ENCODE measurements at regions not wholly inside any gene's neighbourhood (a gene's known extent, or its start where the extent isn't known, plus 50 kb on each side); places are given as distances from the start of the nearest gene placed in this dataset.

DNA sequence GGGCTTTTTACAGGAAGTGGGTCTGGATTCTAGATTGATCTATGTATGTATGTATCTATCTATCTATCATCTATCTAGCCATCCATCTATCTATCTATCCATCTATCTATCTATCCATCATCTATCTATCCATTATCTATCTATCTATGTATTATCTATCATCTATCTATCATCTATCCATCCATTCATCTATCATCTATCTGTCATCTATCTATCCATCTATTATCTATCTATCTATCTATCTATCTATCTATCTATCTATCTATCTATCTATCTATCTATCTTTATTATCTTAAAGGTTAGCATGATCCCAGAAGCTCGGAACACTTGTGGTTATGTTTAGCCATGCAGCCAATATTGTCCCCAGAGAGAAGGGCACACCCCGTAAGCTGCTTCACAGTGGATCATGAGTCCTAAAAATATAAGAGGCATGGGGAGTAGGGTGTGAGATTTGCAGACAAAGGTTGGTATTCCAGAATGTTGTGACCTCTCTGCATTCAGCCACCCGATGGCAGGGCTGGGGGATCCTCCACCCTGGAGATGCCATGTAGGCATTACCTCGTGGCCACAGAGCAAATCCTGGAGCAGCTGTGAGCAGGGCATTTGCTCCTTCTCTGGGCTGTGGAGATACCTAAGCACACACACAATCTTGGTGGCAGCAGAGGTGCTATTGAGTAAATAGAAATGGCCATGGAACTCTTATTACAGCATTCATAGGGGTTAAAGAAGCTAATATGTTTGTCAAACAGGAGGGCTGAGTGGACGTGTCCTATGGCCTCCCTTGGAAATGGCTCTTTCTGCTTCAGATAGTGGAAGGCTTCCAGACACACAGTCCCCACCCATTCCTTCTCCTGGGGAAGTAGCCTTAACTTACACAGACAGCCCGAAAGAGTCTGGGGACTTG lies 310.0 kb upstream of the TSHZ3 start:
- DNase-seq (ENCODE audit: low spot score), result no peak

DNA sequence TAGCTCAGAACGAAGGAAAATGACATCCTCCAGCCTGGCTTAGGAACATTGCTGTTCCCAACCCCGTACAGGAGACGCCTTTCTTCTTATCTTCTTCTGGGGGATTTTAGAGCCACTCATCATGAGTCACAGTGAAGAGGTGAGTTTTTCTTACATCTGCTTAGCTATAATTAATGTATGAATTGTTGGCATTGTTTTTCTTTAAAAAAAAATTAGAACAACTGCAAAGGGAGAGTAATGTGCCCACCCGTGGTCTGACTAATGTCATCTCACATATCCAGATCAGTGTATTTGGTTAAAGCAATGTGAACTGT lies 310.6 kb upstream of the TSHZ3 start:
- no peak for DNase-seq (ENCODE audit: low spot score)

DNA sequence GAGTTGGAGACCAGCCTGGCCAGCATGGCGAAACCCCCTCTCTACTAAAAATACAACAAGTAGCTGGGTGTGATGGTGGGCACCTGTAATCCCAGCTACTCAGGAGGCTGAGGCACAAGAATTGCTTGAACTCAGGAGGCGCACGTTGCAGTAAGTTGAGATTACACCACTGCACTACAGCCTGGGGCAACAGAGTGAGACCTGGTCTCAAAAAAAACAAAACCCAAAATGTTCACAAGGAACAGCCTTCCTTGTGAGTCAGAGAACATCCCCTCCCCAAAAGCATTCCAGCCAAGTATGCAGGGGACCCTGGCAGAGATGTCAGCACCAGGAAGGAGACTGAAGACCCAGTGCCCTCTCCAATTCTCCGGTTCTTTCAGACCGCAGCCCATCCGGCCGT lies 314.9 kb upstream of the TSHZ3 start:
- no peak for DNase-seq (ENCODE audit: low spot score)

DNA sequence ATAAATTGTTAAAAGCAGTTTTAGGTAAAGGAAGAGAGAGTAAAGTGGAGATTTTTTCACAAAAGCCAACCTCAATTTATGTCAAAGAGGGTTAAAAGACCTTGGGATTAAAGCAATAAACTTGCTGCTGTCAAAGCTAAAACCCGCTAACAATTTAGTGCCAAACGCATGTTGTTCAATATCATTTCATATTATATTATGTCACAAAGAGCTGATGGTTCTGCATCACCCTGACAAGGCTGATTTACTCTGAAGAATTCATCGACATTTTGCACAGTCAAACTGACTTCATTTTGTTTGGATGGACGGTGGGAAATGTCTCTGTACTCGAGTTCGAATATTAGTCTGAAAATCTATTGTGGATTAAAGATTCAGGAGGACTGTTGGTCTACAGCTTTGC lies 315.8 kb upstream of the TSHZ3 start:
- no peak for DNase-seq (ENCODE audit: low spot score)

DNA sequence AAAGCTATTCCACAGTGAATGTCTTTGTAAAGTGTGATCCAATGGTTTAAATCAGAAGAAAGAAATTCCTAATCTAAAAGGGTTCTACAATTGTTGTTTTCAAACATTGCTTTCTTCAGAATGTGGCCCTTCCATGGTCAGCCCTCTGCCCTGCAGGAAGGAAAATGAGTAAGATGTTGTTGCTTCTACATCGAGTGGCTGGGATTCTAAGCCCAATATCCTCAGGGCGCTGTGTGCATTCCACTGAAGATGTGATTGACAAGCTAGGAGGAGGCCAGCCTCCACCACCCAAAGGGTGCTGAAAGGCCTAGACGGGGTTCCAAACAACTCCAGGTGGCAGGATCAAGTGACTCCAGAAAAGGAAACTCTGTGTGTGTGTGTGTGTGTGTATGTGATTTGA lies 316.9 kb upstream of the TSHZ3 start:
- DNase-seq (ENCODE audit: low spot score), result no peak

DNA sequence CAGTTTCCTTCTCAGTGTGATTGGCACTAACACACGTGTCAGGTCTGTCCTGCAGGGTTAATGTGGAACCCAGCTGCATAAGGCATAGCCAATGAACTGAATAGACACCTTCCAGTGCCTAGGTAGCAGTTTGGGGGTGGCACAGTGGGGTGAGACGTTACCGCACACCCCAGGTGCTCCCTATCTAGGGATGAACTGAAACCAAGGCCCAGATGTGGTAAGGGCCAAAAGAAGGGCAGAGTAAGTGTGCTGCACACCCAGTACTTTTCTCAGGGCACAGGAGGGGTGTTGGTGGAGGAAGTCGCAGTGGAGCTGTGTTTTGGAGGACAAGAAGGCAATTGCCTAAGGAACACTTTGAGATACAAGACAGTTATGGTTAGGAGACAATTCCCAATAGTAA lies 317.9 kb upstream of the TSHZ3 start:
- no peak for DNase-seq (ENCODE audit: low spot score)

DNA sequence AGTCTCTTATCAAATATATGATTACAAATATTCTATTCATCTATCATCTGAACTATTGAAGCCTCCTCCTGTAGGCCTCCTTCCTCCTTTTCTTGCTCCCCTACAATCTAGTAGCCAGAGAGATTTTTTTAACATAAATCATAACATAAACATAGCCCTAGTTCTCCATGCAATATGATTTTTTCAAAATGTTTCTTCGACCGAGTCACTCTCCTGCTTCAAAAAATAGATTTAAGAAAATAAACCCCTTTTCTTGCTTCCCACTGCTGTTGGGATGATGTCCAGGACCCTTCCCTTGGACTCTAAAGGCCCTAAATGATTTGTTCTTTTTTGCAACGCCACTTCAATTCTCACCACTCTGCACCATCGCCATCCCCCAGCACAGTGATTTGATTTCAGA lies 319.7 kb upstream of the TSHZ3 start:
- no peak for DNase-seq (ENCODE audit: low spot score)

DNA sequence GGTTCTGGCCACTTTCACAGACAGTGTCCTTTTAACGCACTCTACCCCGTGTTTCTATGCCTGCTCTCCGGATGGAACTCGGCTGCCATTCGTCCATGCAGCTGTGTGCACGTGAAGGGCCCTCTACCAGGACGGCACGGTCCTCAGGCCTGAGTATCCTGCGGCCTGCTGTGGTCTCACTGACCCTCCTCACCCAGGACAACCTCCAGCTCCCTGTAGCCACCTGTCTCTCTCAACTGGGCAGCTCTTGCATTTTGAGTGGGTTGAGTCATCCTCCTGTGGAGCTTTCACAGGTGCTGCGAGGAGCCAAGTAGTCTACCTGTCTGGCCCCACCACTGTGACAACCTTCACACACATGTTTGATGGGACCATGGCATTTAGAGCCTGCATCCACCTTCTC lies 321.7 kb upstream of the TSHZ3 start:
- no peak for DNase-seq (ENCODE audit: low spot score)

DNA sequence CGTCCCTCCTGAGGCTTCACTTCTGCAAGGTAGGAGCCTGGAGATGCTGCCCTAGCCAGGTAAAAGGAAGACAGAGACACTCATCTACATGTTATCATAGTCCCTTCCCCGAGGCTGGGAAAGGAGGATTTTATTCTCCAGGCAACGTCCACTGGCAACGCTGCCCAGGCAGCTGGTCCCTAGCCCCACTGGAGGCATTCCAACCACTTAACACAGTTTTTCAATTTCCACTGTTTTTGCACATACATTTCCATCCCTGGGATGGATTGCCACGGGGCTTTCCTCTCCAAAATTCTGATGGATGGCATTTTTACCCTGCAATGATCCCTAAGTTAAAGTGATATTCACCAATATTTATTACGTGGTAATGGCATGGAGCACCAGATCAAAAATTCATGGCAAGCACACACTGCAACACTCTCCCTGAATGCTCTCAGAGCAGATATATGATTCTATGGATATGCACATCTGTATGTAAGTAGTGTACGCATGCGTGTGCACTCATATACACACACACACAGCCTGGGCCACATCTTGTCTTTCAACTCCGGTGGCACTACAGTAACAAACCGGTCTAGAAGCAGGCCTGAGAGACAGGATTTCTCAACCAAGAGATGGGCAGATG lies 322.3 kb upstream of the TSHZ3 start:
- no peak for DNase-seq (ENCODE audit: low spot score)

DNA sequence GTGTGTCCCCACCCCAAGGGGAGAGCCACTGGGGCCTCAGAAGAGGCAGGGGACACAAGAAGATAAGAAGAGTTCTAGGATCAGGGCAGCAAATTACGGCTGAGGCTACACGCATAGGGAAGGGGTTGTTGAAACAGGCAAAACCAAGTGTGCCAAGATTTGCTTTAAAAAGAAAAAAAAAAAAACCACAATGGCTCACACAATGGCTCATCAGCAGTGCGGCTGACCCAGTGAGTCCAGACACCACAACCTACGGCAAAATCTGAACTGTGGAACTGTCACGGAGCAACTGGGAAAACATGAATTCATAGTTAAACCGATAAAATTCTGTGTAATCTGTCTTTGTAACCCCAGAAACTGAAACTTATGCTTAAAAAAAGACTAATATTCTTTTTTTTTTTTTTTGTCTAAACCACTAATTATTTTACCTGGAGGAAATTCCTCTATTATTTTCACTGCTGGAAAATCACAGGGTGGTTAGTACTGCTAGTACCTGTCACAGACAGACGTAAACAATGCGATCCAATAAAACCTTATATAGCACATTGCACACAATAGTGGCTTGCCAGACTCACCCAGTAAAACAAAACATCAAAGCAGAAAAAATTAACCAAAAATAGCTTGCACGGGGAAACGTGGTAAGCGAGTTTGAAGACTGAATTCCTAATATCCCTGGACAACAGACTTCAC lies 325.4 kb upstream of the TSHZ3 start:
- DNase-seq (ENCODE audit: low spot score), result peak; percentile 51

DNA sequence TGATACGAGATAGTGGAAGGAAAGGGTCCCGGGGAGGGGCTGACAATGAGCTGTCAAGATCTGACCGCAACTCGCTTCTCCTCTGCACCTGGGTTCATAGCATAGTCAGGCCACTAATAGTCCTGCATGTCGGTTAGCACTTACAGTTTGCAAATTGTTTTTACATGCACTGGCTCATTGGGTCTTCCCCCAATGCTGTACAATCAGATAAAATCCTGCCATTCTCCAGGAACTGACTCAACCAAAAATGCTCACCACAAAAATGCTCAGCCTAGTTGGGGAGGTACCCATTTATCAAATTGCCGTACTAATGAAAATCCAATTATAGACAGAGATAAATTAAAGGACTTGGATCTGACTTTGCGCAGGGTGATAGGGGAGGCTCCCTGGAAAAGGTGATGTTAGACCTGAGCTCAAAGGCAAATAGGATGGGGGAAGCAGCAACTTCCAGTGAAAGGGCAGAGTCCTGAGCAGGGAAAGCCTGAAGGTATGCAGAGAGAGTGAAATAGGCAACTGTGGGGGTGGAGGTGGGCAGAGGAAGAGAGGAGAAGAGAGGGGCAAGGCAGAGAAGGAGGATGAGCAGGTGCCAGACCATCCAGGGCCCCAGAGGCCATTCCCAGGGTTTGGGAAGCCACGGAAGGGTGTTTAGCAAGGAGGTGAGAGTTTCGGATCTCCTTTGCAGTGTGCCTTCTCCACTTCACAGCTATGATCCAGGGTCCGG lies 326.1 kb upstream of the TSHZ3 start:
- DNase-seq (ENCODE audit: low spot score), result peak; percentile 60

DNA sequence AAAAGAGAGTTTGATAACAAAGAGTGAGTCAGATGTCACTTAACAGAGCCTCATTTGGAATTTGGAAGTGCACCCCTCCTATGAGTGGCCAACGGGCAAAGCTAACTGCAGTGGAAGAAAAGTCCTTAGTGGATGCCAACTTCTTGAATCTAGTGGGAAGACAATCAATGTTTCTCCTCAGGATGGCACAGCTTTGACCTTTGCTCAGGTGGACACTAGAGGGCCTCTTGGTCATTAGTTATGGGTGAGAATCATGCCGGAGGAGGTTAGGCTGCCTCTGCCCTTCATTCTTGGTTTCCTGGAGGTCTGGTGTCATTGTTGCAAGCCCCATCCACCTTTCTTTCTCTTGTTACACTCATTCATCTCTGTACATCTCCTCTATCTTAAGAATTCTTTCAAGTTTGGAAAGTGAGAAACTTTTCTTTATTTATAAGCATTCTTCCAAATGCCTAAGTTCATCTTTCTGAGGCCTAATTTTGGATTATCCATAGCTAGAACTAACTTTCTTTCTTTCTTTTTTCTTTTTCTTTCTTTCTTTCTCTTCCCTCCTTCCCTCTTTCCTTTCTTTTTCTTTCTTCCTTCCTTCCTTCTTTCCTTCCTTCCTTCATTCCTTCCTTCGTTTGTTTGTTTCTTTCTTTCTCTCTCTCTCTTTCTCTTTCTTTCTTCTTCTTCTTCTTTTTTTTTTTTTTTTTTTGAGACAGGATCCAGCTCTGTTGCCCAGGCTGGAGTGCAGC lies 327.2 kb upstream of the TSHZ3 start:
- DNase-seq (ENCODE audit: low spot score), result no peak

DNA sequence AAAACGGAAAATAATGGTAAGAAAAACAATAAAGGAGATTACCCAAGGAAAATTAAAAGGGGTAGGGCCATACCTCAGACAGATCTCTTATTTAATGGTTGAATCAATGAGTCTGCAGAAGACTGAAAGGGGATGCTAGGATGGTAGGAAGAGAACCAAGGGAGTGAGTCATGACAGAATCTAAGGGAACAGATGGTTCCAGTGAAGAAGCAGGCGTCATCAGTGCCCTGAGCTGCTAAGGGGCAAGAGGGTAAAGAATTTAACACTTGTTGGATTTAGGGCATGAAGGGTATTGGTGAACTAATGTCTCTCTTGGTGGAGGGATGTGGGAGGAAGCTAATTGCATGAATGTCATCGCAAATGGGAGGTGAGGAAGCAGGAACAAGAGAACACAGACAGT lies 329.2 kb upstream of the TSHZ3 start:
- no peak for DNase-seq (ENCODE audit: low spot score)

DNA sequence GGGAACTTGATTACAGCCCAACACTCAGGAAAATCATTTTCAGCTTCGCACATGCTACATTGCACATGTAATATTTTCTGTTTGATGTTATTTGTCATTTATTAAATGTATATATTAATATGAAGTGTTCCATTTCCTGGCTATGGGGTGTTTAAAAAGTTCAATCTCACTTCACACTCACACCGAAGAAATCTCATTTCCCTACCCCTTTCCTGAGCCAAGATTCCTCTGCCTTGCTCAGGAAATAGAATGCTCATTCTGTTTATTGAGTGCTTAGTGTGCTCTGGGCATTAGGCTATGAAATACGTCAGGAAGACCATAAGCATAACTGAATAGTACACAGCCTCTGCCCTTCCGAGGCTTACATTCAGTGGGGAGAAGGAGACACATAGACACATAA lies 331.9 kb upstream of the TSHZ3 start:
- no peak for DNase-seq (ENCODE audit: low spot score)

DNA sequence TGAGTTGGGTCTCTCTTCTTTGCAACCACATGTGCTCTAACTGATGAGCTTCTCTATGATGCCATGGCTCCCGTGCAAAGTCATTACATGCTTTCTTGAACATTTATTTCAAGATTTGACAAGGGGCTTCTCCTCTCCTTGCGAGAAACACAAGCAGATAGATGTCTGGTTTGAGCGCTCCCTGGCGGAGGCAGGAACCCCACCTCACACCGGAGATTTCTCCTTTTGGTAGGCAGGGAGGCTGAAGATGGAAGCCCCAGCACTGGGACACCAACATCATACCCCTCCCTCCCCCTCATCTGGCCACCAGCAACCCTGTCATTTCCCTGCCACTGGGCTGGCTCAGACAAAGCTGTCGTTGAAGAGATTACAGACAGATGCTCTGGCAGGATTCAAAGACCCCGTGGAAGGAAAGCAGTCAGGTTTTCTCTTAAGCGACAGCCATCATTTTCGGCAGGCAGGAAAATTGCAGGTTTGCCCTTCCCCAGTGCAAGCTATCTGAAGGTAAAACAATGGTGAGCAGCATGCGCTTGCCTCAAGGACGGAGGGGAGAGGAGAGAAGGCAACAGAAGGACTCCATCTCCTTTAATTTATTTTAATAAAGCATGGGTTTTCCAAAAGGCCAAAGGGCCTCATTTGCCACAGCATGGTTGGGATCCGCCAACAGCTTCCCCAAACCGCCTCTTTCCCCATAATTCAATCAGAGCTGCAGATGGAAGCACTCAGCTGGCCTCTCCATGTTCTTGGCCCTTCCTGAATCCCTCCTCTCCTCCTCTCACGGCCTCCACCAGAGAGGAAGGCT lies 344.1 kb upstream of the TSHZ3 start:
- no peak for DNase-seq (ENCODE audit: low spot score)

DNA sequence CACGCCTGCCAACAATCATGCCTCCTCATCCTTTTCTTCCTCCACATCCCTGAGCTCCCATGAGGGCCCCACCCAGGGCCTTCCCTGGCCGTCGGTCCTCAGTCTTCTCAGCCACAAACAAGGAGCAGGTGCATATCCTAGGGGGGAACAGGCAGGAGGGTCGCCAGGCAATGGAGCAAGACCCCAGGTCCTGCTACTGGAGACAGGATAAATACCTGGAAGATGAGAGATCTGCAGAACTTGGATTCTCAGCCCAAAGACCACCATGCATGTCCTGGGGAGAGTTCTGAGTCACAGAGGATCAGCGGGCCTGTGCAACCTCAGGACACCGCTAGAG lies 344.7 kb upstream of the TSHZ3 start:
- no peak for DNase-seq (ENCODE audit: low spot score)

DNA sequence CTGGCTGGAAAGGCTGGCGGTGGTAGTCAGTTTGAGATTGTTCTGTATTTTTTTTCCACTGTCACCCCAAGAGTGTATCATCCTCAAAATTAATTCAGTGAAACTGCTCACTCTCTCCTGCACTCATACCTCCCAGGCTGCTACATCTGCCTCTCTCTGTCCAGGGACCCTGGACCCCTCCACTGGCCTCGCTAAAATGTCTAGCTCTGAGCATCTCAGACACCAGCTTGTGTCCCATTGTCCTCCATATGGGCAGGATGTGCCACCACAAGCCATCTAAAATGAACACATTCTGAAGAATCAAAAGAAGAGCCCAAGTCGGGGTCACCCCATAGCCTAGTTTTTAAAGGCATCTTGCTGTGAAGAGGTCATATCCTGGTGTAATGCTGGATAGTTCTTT lies 345.5 kb upstream of the TSHZ3 start:
- no peak for DNase-seq (ENCODE audit: low spot score)

DNA sequence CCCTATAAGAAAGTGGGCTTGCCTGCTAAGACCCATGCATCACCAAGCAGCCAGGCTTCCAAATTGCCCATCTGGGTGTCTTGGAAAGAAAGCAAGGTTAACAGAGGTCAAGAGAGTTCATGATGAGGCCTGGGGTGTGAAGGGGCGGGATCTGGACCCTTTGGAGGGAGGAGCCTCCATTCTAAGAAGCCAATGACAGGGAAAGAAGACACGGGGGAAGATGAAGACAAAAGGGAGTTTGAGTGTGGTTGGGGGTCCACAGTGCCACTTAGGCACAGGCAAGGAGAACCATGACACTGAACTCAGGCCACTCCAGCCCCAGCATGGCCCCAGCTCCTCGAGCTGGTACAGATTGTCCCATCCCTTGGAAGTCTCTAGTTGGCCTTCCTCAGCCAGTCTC lies 350.2 kb upstream of the TSHZ3 start:
- DNase-seq (ENCODE audit: low spot score), result no peak

DNA sequence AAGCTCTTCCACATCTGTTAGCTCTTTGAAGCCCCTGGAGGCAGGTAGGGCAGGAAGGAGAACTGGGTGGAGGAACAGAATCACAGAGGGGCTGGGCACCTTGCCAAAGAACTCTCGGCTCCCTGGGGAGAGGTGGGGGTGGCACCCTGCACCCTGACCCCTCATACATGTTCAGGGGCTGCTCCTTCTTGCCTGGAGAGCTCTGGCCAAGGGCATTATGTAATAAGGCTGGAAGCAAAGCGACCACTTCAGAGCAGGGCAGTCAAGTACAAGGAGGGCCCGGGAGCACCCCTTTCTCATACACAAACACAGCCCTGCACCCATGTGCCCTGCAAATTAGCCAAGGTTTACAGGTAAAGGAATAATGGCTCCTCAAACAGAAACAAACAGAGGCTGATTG lies 351.9 kb upstream of the TSHZ3 start:
- DNase-seq (ENCODE audit: low spot score), result no peak

DNA sequence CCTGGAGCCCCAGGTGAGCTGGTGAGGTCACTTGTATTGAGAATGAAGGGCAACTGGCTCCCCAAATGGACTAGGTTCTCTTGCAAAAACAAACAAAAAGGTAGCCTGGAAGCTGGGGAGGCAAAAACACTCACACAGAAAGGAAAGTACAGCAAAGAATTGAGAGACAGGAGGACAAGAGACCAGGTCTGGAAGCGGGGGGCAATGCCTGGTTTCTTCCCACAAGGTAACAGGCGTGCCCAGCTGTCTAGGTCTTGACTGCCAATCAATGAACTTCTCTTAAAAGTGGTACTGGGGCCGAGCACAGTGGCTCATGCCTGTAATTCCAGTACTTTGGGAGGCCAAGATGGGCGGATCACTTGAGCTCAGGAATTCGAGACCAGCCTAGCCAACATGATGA lies 356.4 kb upstream of the TSHZ3 start:
- no peak for DNase-seq (ENCODE audit: low spot score)

DNA sequence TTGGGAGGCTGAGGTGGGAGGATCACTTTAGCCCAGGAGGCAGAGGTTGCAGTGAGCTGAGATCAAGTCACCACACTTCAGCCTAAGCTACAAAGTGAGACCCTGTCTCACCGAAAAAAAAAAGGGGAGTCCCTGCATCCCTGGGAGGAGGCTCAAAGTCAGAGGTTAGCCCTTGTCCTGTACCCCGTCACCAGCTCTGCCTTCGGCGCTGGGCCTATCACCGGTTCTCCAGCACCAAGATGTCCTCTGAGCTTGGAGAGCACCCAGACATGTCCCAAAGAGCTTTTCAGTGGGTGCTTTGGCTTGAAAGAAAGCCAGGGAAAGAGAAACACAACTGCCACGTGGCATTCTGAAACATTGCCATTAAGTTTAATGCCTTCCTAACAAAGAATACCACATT lies 356.9 kb upstream of the TSHZ3 start:
- DNase-seq (ENCODE audit: low spot score), result no peak
